Body of pancreas (tissue), 4 donors: ENCODE measurements at regions not wholly inside any gene's neighbourhood (a gene's known extent, or its start where the extent isn't known, plus 50 kb on each side); places are given as distances from the start of the nearest gene placed in this dataset.

Source experiments
- POLR2A ChIP-seq, 3 donors: fragments of 450-650 bp; IDR thresholded peaks; one replicate each; pipeline ENCODE4 v1.6.1; 2016; ENCODE audit warnings: antibody characterized with exemption in 3 of 3, mild to moderate bottlenecking in 2 of 3
- TF ChIP-seq, protein P1 (sequence below), 7 experiments: fragments of 450-650 bp in 4 of 7; fragments of 200-600 bp in 3 of 7; sonication (generic) in 3 of 7; IDR thresholded peaks; one replicate each; pipeline ENCODE4 v1.5.1; 2016 to 2019; ENCODE audit warnings: antibody characterized with exemption in 7 of 7

DNA sequence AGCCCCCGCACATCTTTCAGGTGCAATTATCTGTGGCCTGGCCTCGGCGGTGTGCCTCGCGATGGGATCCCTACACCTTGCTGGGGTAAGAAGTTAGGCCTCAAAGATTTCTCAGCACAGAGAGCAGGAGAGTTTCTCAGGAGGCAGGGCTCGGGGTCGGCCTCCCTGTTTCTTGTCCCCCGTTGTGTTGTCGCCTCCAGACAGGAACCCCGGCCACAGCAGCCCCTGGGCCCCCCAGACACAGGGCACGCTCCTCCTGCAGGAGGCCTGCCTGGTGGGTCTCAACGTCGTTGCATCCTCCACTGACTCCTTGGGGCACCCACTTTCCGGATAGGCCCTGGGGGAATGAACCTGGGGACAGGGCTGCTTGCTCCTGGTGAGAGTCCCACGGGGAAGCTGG is 229.1 kb upstream of the SHH start:
- TF ChIP-seq, protein P1, sequence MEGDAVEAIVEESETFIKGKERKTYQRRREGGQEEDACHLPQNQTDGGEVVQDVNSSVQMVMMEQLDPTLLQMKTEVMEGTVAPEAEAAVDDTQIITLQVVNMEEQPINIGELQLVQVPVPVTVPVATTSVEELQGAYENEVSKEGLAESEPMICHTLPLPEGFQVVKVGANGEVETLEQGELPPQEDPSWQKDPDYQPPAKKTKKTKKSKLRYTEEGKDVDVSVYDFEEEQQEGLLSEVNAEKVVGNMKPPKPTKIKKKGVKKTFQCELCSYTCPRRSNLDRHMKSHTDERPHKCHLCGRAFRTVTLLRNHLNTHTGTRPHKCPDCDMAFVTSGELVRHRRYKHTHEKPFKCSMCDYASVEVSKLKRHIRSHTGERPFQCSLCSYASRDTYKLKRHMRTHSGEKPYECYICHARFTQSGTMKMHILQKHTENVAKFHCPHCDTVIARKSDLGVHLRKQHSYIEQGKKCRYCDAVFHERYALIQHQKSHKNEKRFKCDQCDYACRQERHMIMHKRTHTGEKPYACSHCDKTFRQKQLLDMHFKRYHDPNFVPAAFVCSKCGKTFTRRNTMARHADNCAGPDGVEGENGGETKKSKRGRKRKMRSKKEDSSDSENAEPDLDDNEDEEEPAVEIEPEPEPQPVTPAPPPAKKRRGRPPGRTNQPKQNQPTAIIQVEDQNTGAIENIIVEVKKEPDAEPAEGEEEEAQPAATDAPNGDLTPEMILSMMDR (IDR thresholded peaks at IDR 0.05): no peak
- TF ChIP-seq POLR2A (IDR thresholded peaks at IDR 0.05): no peak
